HG03095 (cell line): ENCODE measurements at regions not wholly inside any gene's neighbourhood (a gene's known extent, or its start where the extent isn't known, plus 50 kb on each side); places are given as distances from the start of the nearest gene placed in this dataset.
"Not testable (repeated sequence)": the region's sequence is repeated elsewhere in the genome, so short reads cannot be mapped to it uniquely, and the experiment has no call there.

Experiments
- ATAC-seq: cut with Tn5 transposase; IDR thresholded peaks from one replicate; pipeline ENCODE4 v1.9.1; 2021; ENCODE audit warnings: moderate library complexity; ENCODE audit not compliant: unreplicated experiment

- ATAC-seq: not testable (repeated sequence)
These were observed 82.8 kb upstream of the PCAT7 start for GRCh38 chr9:94472063-94472462.

GRCh38 chr9:94472806-94473360 lies 82.0 kb upstream of the PCAT7 start:
- no peak for ATAC-seq

- ATAC-seq: no peak
These were observed 75.8 kb upstream of the PCAT7 start for GRCh38 chr9:94478755-94479730.

- ATAC-seq: no peak
These were observed 75.1 kb upstream of the PCAT7 start for GRCh38 chr9:94479757-94480156.

GRCh38 chr9:94480205-94480604 lies 74.7 kb upstream of the PCAT7 start:
- ATAC-seq: no peak

GRCh38 chr9:94482110-94482509 lies 72.8 kb upstream of the PCAT7 start:
- no peak for ATAC-seq

- no peak for ATAC-seq
These were observed 64.4 kb upstream of the PCAT7 start for GRCh38 chr9:94490465-94490864.

GRCh38 chr9:94492125-94492524 lies 62.8 kb upstream of the PCAT7 start:
- ATAC-seq: not testable (repeated sequence)

GRCh38 chr9:94498801-94499453 lies 56.0 kb upstream of the PCAT7 start:
- no peak for ATAC-seq

GRCh38 chr9:94504358-94504757 lies 50.5 kb upstream of the PCAT7 start:
- ATAC-seq: no peak
